WTC11 (cell line): ENCODE measurements at regions not wholly inside any gene's neighbourhood (a gene's known extent, or its start where the extent isn't known, plus 50 kb on each side); places are given as distances from the start of the nearest gene placed in this dataset.

Experiments
- AFF4 ChIP-seq: sonication (generic); formaldehyde crosslinking; IDR thresholded peaks from 2 replicates; pipeline ENCODE4 v1.8.1; 2023; ENCODE audit warnings: mild to moderate bottlenecking, missing genetic modification reagents, borderline replicate concordance
- ETV6 ChIP-seq: sonication (generic); formaldehyde crosslinking; IDR thresholded peaks from 2 replicates; pipeline ENCODE4 v1.8.1; 2022; ENCODE audit warnings: mild to moderate bottlenecking, missing genetic modification reagents
- FOXK1 ChIP-seq: sonication (generic); formaldehyde crosslinking; IDR thresholded peaks from 2 replicates; pipeline ENCODE4 v1.8.0; 2022; ENCODE audit warnings: mild to moderate bottlenecking, moderate library complexity, missing genetic modification reagents
- OVOL2 ChIP-seq: fragments of 250-450 bp; sonication (Bioruptor Pico); IDR thresholded peaks from 2 replicates; pipeline ENCODE4 v1.9.0; 2021; ENCODE audit warnings: mild to moderate bottlenecking, borderline replicate concordance
- TF ChIP-seq, protein P1 (sequence below): fragments of 200-600 bp; IDR thresholded peaks from 2 replicates; pipeline ENCODE4 v1.8.0; 2022; ENCODE audit warnings: antibody characterized with exemption

DNA sequence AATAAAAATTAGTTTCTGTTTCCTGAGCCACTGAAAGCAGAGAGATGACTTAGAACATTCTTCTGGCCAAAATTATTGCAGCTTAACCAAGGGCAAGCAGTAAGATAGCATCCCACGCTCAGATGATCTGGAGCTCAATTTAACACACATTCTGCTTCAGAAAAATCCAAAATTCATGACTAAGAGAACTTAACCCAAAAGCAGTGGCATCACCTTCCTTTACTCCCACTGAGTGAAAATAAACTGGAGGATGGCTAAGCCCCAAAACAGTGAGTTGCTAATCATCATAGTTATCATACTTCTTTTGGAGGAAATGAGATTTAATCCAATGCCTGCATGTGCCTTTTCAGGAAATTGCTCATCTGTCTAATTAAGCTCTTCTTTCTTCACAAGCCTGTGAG lies 195.4 kb downstream of the DUSP6 start:
- TF ChIP-seq, protein P1, sequence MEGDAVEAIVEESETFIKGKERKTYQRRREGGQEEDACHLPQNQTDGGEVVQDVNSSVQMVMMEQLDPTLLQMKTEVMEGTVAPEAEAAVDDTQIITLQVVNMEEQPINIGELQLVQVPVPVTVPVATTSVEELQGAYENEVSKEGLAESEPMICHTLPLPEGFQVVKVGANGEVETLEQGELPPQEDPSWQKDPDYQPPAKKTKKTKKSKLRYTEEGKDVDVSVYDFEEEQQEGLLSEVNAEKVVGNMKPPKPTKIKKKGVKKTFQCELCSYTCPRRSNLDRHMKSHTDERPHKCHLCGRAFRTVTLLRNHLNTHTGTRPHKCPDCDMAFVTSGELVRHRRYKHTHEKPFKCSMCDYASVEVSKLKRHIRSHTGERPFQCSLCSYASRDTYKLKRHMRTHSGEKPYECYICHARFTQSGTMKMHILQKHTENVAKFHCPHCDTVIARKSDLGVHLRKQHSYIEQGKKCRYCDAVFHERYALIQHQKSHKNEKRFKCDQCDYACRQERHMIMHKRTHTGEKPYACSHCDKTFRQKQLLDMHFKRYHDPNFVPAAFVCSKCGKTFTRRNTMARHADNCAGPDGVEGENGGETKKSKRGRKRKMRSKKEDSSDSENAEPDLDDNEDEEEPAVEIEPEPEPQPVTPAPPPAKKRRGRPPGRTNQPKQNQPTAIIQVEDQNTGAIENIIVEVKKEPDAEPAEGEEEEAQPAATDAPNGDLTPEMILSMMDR: no peak
- TF ChIP-seq AFF4 (no peak), OVOL2 (CRISPR knock-in tag) (no peak), FOXK1 (CRISPR knock-in tag) (no peak), ETV6 (CRISPR knock-in tag) (no peak)
